H1 (cell line): ENCODE measurements at regions not wholly inside any gene's neighbourhood (a gene's known extent, or its start where the extent isn't known, plus 50 kb on each side); places are given as distances from the start of the nearest gene placed in this dataset.

Source experiments
- CTCF ChIA-PET: fragments of 300-600 bp; sonication (Branson Sonifier 250); formaldehyde crosslinking; loops from one replicate; lab custom pipeline; 2021; ENCODE audit not compliant: partially characterized antibody; lab: Charles Lee
- POLR2A ChIA-PET: fragments of 300-600 bp; sonication (Branson Sonifier 250); formaldehyde crosslinking; loops from one replicate; lab custom pipeline; 2021; ENCODE audit warnings: inconsistent platforms; ENCODE audit not compliant: partially characterized antibody; lab: Charles Lee
- DNase-seq, 2 experiments: peaks; one replicate each; pipeline versions ENCODE4 v3.0.0 to v3.0.0-alpha.2; 2010 to 2022; ENCODE audit warnings: low spot score in 2 of 2, low read depth in 1 of 2, mixed read lengths in 1 of 2
- FAIRE-seq: peaks from 2 replicates; lab custom pipeline; 2011; peaks lifted over from hg19 to GRCh38; lab: Jason Lieb, UNC
- H2AFZ ChIP-seq: 2 replicates; pipeline ENCODE4 v1.8.1; 2012; ENCODE audit warnings: low read length, inconsistent platforms
- H2AK5ac ChIP-seq: 2 replicates; pipeline ENCODE4 v1.6.1; 2013; ENCODE audit warnings: low read depth, low read length
- H2BK120ac ChIP-seq: replicated peaks from 2 replicates; pipeline ENCODE3; 2013; ENCODE audit warnings: low read depth, low read length, inconsistent platforms
- H2BK12ac ChIP-seq: 2 replicates; pipeline ENCODE4 v1.6.1; 2013; ENCODE audit warnings: low read depth, low read length
- H2BK15ac ChIP-seq: 2 replicates; pipeline ENCODE4 v1.6.1; 2013; ENCODE audit warnings: low read length
- H2BK20ac ChIP-seq: 2 replicates; pipeline ENCODE4 v1.6.1; 2013; ENCODE audit warnings: low read length
- H2BK5ac ChIP-seq: 2 replicates; pipeline ENCODE4 v1.6.1; 2013; ENCODE audit warnings: low read depth, low read length
- H3K14ac ChIP-seq: 2 replicates; pipeline ENCODE4 v1.6.1; 2013; ENCODE audit warnings: inconsistent platforms; ENCODE audit not compliant: insufficient read length
- H3K18ac ChIP-seq: 2 replicates; pipeline ENCODE4 v1.6.1; 2013; ENCODE audit warnings: low read length; ENCODE audit errors: extremely low read depth
- H3K23ac ChIP-seq: 2 replicates; pipeline ENCODE4 v1.6.1; 2013; ENCODE audit warnings: inconsistent platforms; ENCODE audit not compliant: insufficient read length
- H3K23me2 ChIP-seq: 2 replicates; pipeline ENCODE4 v1.6.1; 2013; ENCODE audit warnings: low read depth, low read length
- H3K27ac ChIP-seq: 2 replicates; pipeline ENCODE4 v1.6.1; 2011; ENCODE audit warnings: low read depth, low read length, inconsistent platforms
- H3K27me3 ChIP-seq, 4 experiments: replicated peaks in 1 of 4; 1 replicate in 1 of 4; 2 replicates in 3 of 4; pipeline versions ENCODE4 v1.6.1 to v1.8.1; 2011 to 2013; ENCODE audit warnings: low read length in 3 of 4, mild to moderate bottlenecking in 3 of 4, inconsistent platforms in 2 of 4, mixed read lengths in 2 of 4, moderate library complexity in 1 of 4; ENCODE audit not compliant: control insufficient read depth in 3 of 4, insufficient read depth in 3 of 4; ENCODE audit errors: extremely low read depth in 1 of 4
- H3K36me3 ChIP-seq, 4 experiments: 2 replicates each; pipeline versions ENCODE4 v1.6.1 to v1.8.1; 2011 to 2013; ENCODE audit warnings: mild to moderate bottlenecking in 4 of 4, low read length in 3 of 4, moderate library complexity in 2 of 4, control low read depth in 1 of 4, inconsistent platforms in 1 of 4; ENCODE audit not compliant: insufficient read depth in 4 of 4, control insufficient read depth in 2 of 4
- H3K4ac ChIP-seq: replicated peaks from 2 replicates; pipeline ENCODE3; 2013; ENCODE audit warnings: low read length, low read depth, mixed read lengths, inconsistent platforms; ENCODE audit not compliant: insufficient read length
- H3K4me1 ChIP-seq, 4 experiments: replicated peaks in 1 of 4; 1 replicate in 1 of 4; 2 replicates in 3 of 4; pipeline versions ENCODE4 v1.6.1 to v1.8.1; 2011 to 2013; ENCODE audit warnings: low read length in 3 of 4, inconsistent platforms in 2 of 4, mixed read lengths in 1 of 4; ENCODE audit not compliant: insufficient read depth in 4 of 4, control insufficient read depth in 3 of 4
- H3K4me2 ChIP-seq, 2 experiments: 2 replicates each; pipeline versions ENCODE4 v1.6.1 to v1.8.1; 2011 to 2013; ENCODE audit warnings: low read depth in 2 of 2, low read length in 2 of 2, control low read depth in 1 of 2, inconsistent platforms in 1 of 2, mild to moderate bottlenecking in 1 of 2; ENCODE audit not compliant: insufficient read depth in 1 of 2
- H3K4me3 ChIP-seq, 4 experiments: fragments of 200-600, 300-600 bp in 1 of 4; sonication (generic), shearing (Covaris generic), sonication (Bioruptor Twin) in 1 of 4; 2 replicates each; pipeline versions ENCODE4 v1.5.1 to v1.8.1; 2011 to 2016; ENCODE audit warnings: low read length in 4 of 4, low read depth in 3 of 4, control low read depth in 2 of 4, inconsistent platforms in 2 of 4, mild to moderate bottlenecking in 2 of 4, mixed read lengths in 1 of 4, moderate library complexity in 1 of 4; ENCODE audit not compliant: insufficient read depth in 2 of 4; ENCODE audit errors: extremely low read depth in 1 of 4
- H3K56ac ChIP-seq: replicated peaks from 2 replicates; pipeline ENCODE3; 2013; ENCODE audit warnings: low read depth, mild to moderate bottlenecking, mixed read lengths, low read length, inconsistent platforms; ENCODE audit not compliant: insufficient read length
- H3K79me1 ChIP-seq: 2 replicates; pipeline ENCODE4 v1.6.1; 2013; ENCODE audit warnings: low read depth, low read length, control low read depth
- H3K79me2 ChIP-seq, 2 experiments: 2 replicates each; pipeline versions ENCODE4 v1.6.1 to v1.8.1; 2012 to 2013; ENCODE audit warnings: low read length in 2 of 2, mild to moderate bottlenecking in 2 of 2, inconsistent platforms in 1 of 2; ENCODE audit not compliant: insufficient read depth in 2 of 2, control insufficient read depth in 1 of 2
- H3K9ac ChIP-seq, 4 experiments: replicated peaks in 1 of 4; 1 replicate in 1 of 4; 2 replicates in 3 of 4; pipeline versions ENCODE4 v1.6.1 to v1.8.1; 2011 to 2013; ENCODE audit warnings: low read depth in 3 of 4, low read length in 3 of 4, control low read depth in 2 of 4, mild to moderate bottlenecking in 2 of 4, moderate library complexity in 2 of 4, inconsistent platforms in 1 of 4; ENCODE audit errors: extremely low read depth in 1 of 4
- H3K9me3 ChIP-seq, 2 experiments: 2 replicates each; pipeline versions ENCODE4 v1.6.1 to v1.8.1; 2012 to 2013; ENCODE audit warnings: mild to moderate bottlenecking in 2 of 2, moderate library complexity in 2 of 2, control low read depth in 1 of 2, inconsistent platforms in 1 of 2, low read depth in 1 of 2, low read length in 1 of 2, mixed read lengths in 1 of 2; ENCODE audit not compliant: insufficient read depth in 2 of 2
- H4K20me1 ChIP-seq, 2 experiments: replicated peaks in 1 of 2; 2 replicates each; pipeline versions ENCODE3 to v1.8.1; 2011 to 2013; ENCODE audit warnings: inconsistent platforms in 2 of 2, low read length in 2 of 2, mild to moderate bottlenecking in 1 of 2; ENCODE audit not compliant: insufficient read depth in 2 of 2, control insufficient read depth in 1 of 2
- H4K5ac ChIP-seq: 2 replicates; pipeline ENCODE4 v1.6.1; 2013; ENCODE audit warnings: low read length, low read depth, mixed read lengths, inconsistent platforms; ENCODE audit not compliant: insufficient read length
- H4K8ac ChIP-seq: 2 replicates; pipeline ENCODE4 v1.8.0; 2013; ENCODE audit warnings: mild to moderate bottlenecking, moderate library complexity, low read length, inconsistent platforms; ENCODE audit not compliant: insufficient read depth; ENCODE audit errors: extremely low read depth
- H4K91ac ChIP-seq: replicated peaks from 2 replicates; pipeline ENCODE3; 2013; ENCODE audit warnings: low read length, mixed read lengths, inconsistent platforms; ENCODE audit not compliant: insufficient read length
- BACH1 ChIP-seq: IDR thresholded peaks from 2 replicates; pipeline ENCODE4 v1.6.1; 2012; ENCODE audit warnings: low read length, improper control_type of control experiment
- BCL11A ChIP-seq, 2 experiments: IDR thresholded peaks; one replicate each; pipeline ENCODE4 v1.6.1; 2011; ENCODE audit warnings: low read depth in 2 of 2, low read length in 2 of 2, mild to moderate bottlenecking in 2 of 2
- CBX8 ChIP-seq: fragments of 300-800, 300-1000 bp; sonication (generic); IDR thresholded peaks from 2 replicates; pipeline ENCODE4 v1.7.1; 2016; ENCODE audit warnings: low read depth, low read length, borderline replicate concordance
- CTBP2 ChIP-seq: IDR thresholded peaks from 2 replicates; pipeline ENCODE4 v1.7.0; 2011; ENCODE audit warnings: borderline replicate concordance, mild to moderate bottlenecking, moderate library complexity, mixed read lengths, low read length; ENCODE audit not compliant: insufficient read depth, insufficient read length
- EZH2 ChIP-seq: fragments of 200-600 bp; sonication (generic); IDR thresholded peaks from 2 replicates; pipeline ENCODE4 v1.7.1; 2012; ENCODE audit warnings: low read depth, mild to moderate bottlenecking, moderate library complexity, low read length, inconsistent platforms; ENCODE audit not compliant: severe bottlenecking
- GABPA ChIP-seq: IDR thresholded peaks from 2 replicates; pipeline ENCODE4 v1.6.1; 2011; ENCODE audit warnings: mild to moderate bottlenecking, low read length, moderate library complexity, borderline replicate concordance; ENCODE audit not compliant: insufficient read depth
- POU5F1 ChIP-seq: IDR thresholded peaks from 2 replicates; pipeline ENCODE4 v1.6.1; 2011; ENCODE audit warnings: low read depth, mild to moderate bottlenecking, low read length, moderate library complexity
- SIN3A ChIP-seq, 2 experiments: IDR thresholded peaks in 1 of 2; conservative IDR thresholded peaks in 1 of 2; 2 replicates each; pipeline ENCODE4 v1.6.1; 2011 to 2012; ENCODE audit warnings: low read length in 2 of 2, improper control_type of control experiment in 1 of 2, low read depth in 1 of 2, mild to moderate bottlenecking in 1 of 2
- SRF ChIP-seq: IDR thresholded peaks from 2 replicates; pipeline ENCODE4 v1.6.1; 2011; ENCODE audit warnings: mild to moderate bottlenecking, low read depth, low read length, moderate library complexity
- TCF12 ChIP-seq: IDR thresholded peaks from 2 replicates; pipeline ENCODE4 v1.6.1; 2011; ENCODE audit warnings: low read depth, mild to moderate bottlenecking, low read length
- TEAD4 ChIP-seq: IDR thresholded peaks from 2 replicates; pipeline ENCODE4 v1.6.1; 2012; ENCODE audit warnings: low read depth, low read length, inconsistent platforms, mixed read lengths
- YY1 ChIP-seq: IDR thresholded peaks from 2 replicates; pipeline ENCODE4 v1.6.1; 2011; ENCODE audit warnings: low read depth, mild to moderate bottlenecking, low read length
- WGBS, 2 experiments: shearing (Covaris generic) in 1 of 2; methylation state at CpG; one replicate each; pipeline versions ENCODE4 v1.1.6 to v1.1.7; 2013 to 2015; ENCODE audit warnings: low lambda C conversion rate in 2 of 2, mixed read lengths in 2 of 2, inconsistent platforms in 1 of 2, low coverage in 1 of 2, missing lambda C conversion rate in 1 of 2; ENCODE audit not compliant: insufficient replicate concordance in 2 of 2, insufficient coverage in 1 of 2, insufficient read length in 1 of 2; ENCODE audit errors: extremely low coverage in 1 of 2, missing lambda C conversion rate in 1 of 2; 5-methylcytosine and 5-hydroxymethylcytosine counted together

- no peak overlapping the region for H3K23ac ChIP-seq
- no peaks in the 10 kb centered on the region for H3K79me2 ChIP-seq
- no peak overlapping the region for H4K5ac ChIP-seq
- H2BK15ac ChIP-seq: no peak overlapping the region
- H2BK5ac ChIP-seq: no peak overlapping the region
- no peaks in the 10 kb centered on the region for H3K27me3 ChIP-seq
- no peak overlapping the region for H2AFZ ChIP-seq
- H2AK5ac ChIP-seq: no peak overlapping the region
- H3K9me3 ChIP-seq: no peaks in the 10 kb centered on the region
- TF ChIP-seq CTBP2: no peak
- no peak for TF ChIP-seq CBX8
- no peak for TF ChIP-seq EZH2
- TF ChIP-seq BCL11A (IDR thresholded peaks at IDR 0.05; ENCODE audit: low read depth in 2 of 2, low read length in 2 of 2): no peak
- no peak for TF ChIP-seq TCF12
- no peak for TF ChIP-seq GABPA
- no peak for TF ChIP-seq BACH1
- no peak for TF ChIP-seq POU5F1
- no peak for TF ChIP-seq SIN3A (conservative IDR thresholded peaks at IDR 0.05 in 1 of 2, IDR thresholded peaks at IDR 0.05 in 1 of 2; ENCODE audit: low read depth in 1 of 2, low read length in 2 of 2)
- TF ChIP-seq SRF: no peak
- TF ChIP-seq YY1: no peak
- TF ChIP-seq TEAD4: no peak
- no peak overlapping the region for H2BK20ac ChIP-seq
- no peak overlapping the region for H3K9ac ChIP-seq
- no peaks in the 10 kb centered on the region for H4K20me1 ChIP-seq
- no peak overlapping the region for H3K14ac ChIP-seq
- H4K8ac ChIP-seq: no peak overlapping the region
- DNase-seq: no peak
- no peaks in the 10 kb centered on the region for H3K23me2 ChIP-seq
- WGBS, 2 experiments: 94% methylated on average over 1 of the region's 1 CpG; no CpG with 5 or more reads in 1 of the 2 experiments
- ChIA-PET CTCF (no interaction called here), POLR2A (interaction anchor here (0.6 kb wide), 1 partner anchor 601 kb away, joined by 3 read pairs; no protein-coding TSS in a partner anchor)
- no peak overlapping the region for H2BK120ac ChIP-seq
- H3K79me1 ChIP-seq: no peaks in the 10 kb centered on the region
- no peak overlapping the region for H3K18ac ChIP-seq
- no peak overlapping the region for H2BK12ac ChIP-seq
- H3K36me3 ChIP-seq: no peaks in the 10 kb centered on the region
- no peak overlapping the region for H4K91ac ChIP-seq
- no peak overlapping the region for H3K27ac ChIP-seq
- no peak overlapping the region for H3K56ac ChIP-seq
- no peak overlapping the region for H3K4ac ChIP-seq
- no peak for FAIRE-seq
- no peaks in the 10 kb centered on the region for H3K4me1 ChIP-seq
- no peak overlapping the region for H3K4me2 ChIP-seq
- H3K4me3 ChIP-seq: no peak overlapping the region
Measured at GRCh38 chr12:98332642-98333041, 182.7 kb upstream of the TMPO start.
